ENCODE measurements at regions not wholly inside any gene's neighbourhood (a gene's known extent, or its start where the extent isn't known, plus 50 kb on each side); places are given as distances from the start of the nearest gene placed in this dataset.
"Not testable (repeated sequence)": the region's sequence is repeated elsewhere in the genome, so short reads cannot be mapped to it uniquely, and the experiment has no call there.

DNA sequence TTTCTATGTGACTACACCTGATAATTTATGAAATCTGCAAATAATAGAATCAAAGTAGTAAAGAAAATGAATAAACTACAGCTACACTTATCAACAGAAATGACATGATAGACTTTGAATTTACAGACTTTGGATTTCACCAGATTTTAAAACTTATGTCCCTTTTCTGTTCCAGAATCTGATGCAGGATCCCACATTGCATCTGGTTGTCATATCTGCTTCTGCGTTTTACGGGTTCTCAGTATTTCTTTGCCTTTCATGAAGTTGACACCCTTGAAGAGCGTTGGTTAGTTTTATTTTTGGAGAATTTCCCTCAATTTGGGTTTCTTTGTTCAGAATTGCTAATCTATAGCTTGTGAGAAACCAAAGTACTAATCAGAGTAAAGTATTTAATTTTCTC lies 174.9 kb upstream of the ADCY2 start:
- DNase-seq (ENCODE audit: low read depth), result no peak

DNA sequence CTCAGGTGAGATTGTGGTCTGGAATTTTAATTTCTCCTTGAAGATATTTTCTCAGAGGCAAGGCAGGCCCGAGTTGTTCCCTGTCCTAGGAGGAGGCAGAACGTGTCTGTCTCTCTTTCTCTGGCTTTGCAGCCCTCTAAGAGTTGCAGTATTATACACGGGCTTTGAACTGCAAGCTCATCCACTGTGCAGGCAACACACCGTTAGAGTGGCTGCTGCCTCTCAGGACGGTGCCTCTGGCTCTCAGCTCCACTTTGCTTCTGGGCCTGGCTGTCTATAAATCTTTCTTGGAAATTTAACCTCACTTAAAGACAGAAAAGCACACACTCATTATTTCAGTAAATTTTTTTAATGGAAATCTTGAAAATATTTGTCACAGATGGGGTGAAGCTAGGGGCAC lies 170.1 kb upstream of the ADCY2 start:
- DNase-seq (ENCODE audit: low read depth), result no peak

DNA sequence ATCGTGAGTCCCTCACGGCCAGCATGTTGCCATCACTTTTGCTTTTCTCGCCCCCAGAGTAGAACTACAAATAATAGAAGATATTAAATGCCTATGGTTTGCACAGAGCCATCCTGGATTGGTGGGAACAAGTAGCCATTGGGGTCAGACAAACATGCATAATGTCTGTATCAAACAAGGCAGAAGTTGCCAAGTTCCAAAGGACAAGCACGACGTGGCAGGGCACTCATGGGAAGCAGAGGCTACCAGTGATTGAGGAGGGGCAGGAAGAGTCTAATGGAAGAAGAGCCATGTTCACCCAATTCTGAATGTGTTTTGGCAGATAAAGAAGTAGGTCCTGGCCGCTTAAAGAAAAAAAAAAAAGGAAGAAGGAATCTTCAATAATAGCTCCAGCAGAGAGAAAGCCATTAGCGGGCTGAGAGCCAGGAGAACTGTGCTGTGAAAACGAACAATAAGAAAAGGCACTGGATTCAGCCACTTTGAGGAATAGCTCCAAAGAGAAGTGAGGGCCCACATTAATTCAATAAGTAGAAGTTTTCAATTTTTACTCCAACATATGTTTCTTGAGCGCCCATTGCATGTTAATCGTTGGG lies 153.7 kb upstream of the ADCY2 start:
- no peak for DNase-seq (ENCODE audit: low read depth)

DNA sequence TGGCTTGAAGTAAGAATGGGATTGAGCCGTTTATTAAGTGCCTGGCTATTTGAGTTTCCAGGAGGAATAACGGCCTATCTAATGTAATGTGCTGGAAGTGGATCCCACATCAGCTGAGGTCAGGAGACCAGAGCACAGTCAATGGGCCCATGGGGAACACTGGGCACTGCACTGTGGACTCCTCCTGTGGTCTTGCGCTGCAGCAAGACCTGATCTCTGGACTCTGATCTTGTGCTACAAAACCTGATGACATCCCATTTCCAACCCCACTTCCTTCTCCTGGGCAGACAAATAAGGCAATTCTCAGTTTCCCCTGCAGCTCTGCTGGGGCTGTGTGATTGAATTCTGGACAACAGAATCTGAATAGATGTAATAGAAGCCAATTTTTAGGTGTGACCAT lies 151.7 kb upstream of the ADCY2 start:
- no peak for DNase-seq (ENCODE audit: low read depth)

DNA sequence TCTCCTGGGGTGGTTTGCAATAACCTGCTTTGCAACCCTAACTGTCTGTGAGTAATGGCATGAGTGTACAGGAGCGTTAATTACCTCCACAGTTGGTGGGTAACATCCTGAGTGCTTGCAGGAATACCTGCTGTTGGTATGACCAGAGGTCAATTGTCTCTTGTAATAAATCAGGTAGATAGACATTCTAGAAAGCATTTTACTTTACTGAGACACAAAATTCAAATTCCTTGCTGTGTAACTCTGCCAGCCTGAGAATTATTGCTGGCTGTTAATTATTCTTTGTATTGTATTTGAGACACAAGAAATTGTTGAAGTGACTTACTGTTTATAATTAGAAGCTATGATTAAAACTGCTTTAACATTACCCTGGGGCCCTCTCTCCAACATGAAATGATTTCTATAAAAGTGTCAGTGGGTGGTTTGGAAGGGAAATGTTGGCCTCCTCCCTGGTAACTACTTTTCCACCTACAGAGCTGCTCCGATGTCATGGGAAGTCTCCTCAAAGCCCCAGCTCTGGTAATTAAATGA lies 150.8 kb upstream of the ADCY2 start:
- no peak for DNase-seq (ENCODE audit: low read depth)

DNA sequence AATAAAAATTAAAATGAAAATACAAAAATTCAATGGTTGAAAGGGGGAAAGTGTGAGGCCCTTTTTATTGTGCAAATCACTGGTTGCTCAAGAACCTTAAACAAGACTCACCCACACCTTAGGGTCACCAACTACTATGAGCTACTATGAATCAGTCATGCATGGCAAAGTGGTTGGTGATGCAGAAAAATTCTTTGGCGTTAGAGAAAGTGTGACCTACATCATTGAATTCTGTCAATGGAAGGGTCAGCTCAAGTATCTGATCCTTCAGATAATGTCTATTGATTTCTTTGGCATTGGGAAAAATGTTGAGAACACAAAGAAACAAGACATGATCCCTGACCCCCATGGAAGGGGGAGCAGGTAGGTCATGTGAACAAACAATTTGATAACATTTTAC lies 149.7 kb upstream of the ADCY2 start:
- no peak for DNase-seq (ENCODE audit: low read depth)

DNA sequence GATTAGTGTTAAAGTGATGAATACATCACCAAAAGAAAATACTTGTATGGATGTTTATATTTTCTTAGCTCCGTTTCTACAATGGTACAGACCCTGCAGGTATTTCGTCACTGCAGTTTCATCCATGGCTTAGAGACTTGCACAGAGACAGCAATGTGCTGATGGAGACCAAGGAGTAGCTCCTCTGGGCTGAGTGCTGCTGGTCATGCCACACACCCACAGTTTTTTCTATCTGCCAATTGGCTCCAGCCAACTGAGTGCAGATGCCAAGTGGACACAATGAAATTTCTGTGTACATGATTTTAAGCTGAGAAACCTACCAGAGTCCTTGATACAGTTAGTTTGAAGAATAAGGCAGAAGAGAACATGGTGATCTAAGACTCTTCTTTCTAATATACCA lies 145.9 kb upstream of the ADCY2 start:
- no peak for DNase-seq (ENCODE audit: low read depth)

DNA sequence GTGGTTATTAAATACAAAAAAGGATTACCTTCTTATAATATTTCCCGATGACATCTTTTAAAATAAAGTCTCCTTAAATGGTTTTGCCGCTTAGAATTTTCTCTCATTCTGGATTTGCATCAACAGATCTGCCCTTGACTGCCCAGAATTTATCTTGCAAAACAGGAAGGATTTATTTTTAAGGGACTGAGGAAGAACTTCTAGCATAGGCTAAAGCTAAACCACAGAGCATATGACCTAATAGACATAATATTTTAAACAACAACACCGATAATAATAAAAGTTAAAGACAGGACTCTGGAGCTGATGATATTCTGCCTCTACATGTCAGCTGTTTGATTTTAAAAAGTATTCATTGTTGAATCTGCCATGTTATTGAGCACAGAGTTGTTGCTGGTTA lies 145.3 kb upstream of the ADCY2 start:
- DNase-seq (ENCODE audit: low read depth), result no peak

DNA sequence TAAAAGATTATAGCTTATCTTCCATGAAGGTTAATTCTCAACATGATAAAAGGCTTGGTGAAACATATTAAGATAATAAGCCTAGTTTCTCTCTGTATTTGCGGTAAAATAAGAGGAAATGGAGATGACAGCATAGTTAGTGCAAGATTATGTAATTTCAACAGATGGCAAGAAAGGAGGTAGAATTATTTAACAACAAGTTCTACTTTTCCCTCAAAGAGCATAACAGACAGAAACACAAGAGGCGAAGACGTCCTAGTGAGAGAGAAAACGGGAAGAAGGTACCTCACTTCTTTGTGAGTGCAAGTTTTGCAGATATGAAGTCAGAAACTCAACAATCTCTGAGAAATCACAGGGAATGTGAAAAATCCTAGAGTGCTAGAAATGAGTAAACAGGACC lies 144.8 kb upstream of the ADCY2 start:
- no peak for DNase-seq (ENCODE audit: low read depth)

DNA sequence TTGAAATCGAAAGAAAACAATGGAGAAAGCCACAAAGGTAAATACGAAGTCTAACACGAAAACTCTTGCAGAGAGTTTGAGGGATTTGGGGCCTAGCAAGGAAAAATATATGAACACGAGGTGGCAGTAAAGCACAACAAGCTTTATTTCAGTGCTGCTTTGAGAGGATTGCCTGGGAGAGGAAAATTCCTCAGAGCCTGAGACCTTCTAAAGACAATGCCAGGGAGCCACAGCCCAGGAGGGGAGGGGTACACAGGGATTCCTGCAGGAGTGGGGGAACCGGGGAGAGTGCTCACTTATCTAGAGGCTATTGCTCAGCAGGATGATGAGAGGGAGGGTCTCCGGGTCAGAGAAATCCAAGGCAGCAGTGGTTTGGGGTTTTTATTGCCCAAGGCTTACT lies 134.9 kb upstream of the ADCY2 start:
- DNase-seq (ENCODE audit: low read depth), result peak; percentile 13

DNA sequence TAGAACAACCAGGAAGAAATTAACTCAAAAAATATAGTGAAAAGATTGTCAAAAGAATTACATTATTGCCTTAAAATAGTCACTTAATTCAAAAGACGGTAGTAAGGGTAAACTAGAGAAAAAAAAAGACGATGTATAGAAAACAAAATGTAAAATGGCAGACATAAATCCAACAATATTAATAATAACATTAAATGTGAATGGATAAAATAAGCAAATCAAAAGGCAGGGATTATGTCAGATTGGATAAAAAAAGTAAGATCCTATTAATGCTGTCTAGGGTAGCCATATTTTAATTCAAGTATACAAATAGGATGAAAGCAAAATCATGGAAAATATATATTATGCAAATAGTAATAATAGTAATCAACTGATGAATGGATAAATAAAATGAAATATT lies 134.0 kb upstream of the ADCY2 start:
- DNase-seq (ENCODE audit: low read depth), result no peak

DNA sequence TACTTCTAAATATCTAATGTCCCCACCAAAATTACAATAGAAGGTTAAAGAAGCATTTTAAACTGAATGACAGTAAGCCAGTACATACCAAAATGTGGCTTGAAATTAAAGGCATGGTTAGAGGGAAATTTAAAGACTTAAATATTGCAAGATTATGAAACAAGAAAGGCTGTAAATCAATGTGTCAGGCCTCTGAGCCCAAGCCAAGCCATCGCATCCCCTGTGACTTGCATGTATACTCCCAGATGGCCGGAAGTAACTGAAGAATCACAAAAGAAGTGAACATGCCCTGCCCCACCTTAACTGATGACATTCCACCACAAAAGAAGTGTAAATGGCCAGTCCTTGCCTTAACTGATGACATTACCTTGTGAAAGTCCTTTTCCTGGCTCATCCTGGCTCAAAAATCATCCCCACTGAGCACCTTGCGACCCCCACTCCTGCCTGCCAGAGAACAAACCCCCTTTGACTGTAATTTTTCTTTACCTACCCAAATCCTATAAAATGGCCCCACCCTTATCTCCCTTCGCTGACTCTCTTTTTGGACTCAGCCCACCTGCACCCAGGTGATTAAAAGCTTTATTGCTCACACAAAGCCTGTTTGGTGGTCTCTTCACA lies 132.4 kb upstream of the ADCY2 start:
- DNase-seq (ENCODE audit: low read depth), result not testable (repeated sequence)

DNA sequence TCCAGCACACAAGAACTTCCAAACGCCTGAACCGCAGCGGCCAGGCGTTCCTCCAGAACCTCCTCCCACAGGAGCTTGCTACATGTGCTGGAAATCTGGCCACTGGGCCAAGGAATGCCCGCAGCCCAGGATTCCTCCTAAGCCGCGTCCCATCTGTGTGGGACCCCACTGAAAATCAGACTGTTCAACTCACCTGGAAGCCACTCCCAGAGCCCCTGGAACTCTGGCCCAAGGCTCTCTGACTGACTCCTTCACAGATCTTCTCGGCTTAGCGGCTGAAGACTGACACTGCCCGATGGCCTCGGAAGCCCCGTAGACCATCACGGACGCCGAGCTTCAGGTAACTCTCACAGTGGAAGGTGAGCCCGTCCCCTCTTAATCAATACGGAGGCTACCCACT lies 130.2 kb upstream of the ADCY2 start:
- DNase-seq (ENCODE audit: low read depth), result not testable (repeated sequence)

DNA sequence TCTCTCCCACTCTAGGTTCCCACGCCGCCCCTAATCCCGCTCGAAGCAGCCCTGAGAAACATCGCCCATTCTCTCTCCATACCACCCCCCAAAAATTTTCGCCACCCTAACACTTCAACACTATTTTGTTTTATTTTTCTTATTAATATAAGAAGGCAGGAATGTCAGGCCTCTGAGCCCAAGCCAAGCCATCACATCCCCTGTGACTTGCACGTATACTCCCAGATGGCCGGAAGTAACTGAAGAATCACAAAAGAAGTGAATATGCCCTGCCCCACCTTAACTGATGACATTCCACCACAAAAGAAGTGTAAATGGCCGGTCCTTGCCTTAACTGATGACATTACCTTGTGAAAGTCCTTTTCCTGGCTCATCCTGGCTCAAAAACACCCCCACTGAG lies 127.2 kb upstream of the ADCY2 start:
- DNase-seq (ENCODE audit: low read depth), result not testable (repeated sequence)

DNA sequence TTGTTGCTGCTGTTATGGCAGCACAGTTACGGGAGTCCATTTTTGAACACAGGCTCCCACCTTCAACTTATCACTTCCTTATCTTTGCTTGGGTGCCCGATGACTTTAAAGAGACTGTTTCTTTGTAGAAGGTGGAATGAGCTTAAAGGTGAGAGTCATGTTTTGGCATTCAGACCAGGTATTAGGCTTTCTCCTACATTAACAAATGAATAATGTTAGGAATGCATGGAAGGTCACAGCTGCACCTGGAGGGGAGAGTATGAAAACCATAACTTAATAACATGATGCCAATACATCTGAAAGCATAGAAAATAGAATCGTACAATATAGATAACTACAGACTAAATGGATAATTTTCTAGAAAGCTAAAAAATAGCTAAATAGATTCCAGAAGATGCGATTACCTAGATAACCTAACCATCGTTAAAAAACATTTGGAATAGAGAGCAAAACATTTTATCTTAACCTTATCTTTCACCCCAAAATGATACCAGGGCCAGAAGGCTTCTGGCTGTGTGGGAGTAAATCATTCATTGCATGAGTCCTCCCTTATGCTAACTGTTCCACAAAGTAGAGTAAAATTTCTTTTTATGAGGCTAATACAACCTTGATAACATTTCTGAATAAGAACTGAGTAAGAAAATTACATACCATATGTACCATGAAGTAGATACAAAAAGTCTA lies 126.2 kb upstream of the ADCY2 start:
- DNase-seq (ENCODE audit: low read depth), result no peak

DNA sequence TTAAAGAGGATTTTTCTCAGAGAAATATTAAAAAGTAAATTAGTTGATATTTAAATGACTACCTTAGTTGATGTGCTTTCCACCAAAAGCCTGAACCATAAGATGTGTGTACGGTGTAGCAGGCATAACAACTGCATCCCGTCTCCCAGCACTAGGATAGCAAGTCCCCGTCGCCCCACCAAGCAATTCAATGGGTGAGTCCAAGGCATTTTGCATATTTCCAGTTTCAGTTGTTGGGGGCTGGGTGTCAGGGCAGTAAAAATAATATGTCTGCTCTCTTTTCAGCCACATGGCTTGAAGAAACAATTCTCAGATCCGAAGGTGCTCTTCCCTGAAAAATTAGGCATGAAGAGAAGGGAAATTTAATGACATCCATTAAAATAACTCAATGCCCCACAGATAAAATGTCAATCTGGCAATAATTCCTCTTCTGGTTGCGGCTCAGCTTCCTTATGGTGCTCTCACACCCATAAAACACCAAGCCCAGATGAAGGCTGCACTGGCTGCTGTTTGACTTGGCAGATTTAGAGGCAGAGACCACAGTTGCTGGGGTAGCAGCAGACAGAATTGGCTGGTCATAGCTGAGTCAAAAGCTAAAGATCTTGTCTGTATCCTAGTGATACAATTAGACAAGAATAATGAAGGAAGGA lies 124.4 kb upstream of the ADCY2 start:
- no peak for DNase-seq (ENCODE audit: low read depth)

DNA sequence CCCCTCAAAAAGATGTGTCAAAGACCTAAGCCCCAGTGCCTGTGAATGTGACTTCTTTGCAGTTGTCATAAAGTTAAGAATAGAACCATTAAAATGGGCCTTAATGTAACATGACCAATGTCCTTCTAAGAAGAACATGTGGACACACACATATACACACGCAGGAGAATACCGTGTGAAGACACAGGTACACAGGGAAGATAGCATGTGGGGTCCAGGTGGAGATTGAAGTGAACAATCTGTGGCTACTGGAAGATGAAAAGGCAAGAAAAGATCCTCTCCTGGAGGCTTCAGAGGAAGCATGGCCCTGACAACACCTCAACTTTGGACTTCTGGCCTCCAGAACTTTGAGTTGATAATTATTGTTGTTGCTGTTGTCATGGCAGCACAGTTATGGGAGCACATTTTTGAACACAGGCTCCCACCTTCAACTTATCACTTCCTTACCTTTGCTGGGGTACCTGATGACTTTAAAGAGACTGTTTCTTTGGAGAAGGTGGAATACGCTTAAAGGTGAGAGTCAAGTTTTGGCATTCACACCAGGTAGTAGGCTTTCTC lies 123.5 kb upstream of the ADCY2 start:
- DNase-seq (ENCODE audit: low read depth), result no peak

DNA sequence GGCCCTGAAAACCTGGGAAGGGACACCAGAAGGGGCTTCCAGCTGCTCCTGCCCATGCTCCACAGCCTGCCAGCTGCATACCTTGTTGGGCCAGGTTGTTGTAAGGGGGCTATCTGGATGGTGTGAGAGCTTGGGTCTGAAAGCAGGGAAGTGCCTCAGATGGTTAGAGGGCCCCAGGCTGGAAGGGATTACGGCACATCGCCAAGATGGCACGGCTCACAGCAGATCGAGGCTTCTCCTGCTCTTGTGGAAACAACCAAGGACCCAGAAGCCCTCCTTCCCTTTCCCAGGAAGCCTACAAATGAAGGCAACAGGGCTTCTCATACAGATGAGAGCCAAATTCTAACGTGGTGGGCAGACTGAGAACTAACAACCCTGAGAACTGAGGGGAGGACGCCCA lies 121.7 kb upstream of the ADCY2 start:
- DNase-seq (ENCODE audit: low read depth), result no peak

DNA sequence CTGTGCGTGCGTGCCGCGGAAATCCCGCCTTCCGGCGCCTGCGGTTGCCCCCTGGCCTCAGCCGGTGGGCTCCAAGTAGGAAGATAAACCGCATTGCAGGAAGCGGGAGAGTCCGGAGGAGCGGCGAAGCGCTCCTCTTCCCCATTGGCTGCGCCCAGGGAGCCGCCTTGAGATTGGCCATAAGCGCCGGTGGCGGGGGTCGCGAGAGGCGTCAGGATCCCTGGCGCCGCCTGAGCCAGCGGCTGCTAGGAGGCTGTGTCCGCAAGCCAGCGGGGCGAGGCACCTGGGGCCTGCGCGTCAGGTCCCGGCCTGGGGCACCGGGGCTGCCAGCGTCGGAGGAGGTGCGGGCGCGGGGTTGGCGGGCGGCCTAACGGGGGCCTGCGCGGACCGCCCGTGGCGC lies 106.3 kb upstream of the ADCY2 start:
- DNase-seq (ENCODE audit: low read depth), result not testable (repeated sequence)

DNA sequence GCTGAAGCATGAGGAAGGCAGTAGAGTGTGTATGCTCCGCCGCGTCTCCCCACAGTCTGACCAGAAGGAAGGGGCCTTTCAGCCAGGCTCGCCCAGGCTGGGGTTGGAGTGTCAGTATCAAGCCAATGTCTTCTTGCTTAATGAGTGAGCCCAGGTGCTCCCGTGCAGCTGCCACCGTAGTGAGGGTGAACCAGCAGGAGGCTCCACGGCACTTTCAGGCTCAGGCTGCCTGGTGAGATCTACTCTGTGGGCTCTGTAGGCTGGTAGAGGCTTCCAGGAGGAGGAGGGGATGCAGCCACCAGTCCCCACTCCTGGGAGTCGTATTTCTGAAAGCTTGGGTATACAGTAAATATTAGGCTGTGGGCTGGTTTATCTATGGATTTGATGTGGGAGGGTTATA lies 98.1 kb upstream of the ADCY2 start:
- not testable (repeated sequence) for DNase-seq (ENCODE audit: low read depth)

DNA sequence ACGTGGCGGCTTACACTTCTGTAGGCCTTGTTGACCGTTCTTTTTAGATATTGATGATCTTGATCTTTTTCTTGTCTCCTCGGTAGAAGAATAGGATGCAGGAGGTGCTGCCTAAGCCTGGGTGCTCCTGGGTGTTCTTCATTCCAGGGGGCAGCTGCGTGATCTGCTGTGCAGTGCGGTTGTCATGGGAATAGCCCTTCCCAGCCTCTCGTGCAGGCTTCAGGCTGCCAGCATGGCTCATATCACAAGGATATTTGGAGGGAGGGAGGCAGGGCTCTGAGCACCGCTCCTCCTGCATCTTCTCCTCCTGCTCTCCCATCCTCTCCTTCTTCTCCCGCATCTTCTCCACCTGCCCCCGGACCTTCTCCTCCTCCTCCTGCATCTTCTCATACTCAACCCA lies 96.2 kb upstream of the ADCY2 start:
- DNase-seq (ENCODE audit: low read depth), result not testable (repeated sequence)

DNA sequence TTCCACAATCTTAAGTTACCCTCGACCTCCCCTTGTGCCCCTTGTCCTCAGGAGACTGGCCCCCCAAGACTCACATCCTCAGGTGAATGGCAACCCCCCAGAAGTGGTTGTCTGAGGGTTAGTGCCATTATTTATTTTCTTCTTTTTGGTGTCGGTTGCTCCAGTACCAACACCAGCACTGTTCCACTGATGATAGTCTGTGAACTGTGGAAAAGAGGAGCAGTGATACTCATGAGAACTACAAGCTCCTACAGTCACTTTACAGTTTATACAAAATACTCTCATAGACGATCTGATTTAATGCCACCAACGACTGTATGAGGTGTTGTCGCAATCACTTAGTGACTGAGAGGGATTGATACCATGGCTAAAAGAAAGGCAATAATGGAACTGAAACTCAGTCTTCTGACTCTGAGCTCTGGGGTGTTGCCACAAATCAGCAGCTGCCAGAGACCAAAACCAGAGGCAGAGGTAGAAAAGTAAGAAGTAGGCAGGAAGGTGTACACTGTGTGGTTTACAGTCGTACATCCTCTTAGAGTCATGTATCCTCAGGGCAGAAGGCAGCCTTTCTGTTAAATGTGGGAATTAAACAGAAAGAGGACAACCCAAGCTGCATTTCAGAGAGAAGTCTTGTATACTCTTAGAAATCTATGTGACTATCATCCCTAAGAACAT lies 90.8 kb upstream of the ADCY2 start:
- not testable (repeated sequence) for DNase-seq (ENCODE audit: low read depth)

Measured in ELR (cell line).